CD14-positive monocyte (primary cell): ENCODE measurements at regions not wholly inside any gene's neighbourhood (a gene's known extent, or its start where the extent isn't known, plus 50 kb on each side); places are given as distances from the start of the nearest gene placed in this dataset.

Source experiments
- DNase-seq, 3 donors: peaks; one replicate each; pipeline ENCODE4 v3.0.0-alpha.2; 2011 to 2022
- H2AFZ ChIP-seq: 2 replicates; pipeline ENCODE4 v1.6.0; 2012; ENCODE audit warnings: mild to moderate bottlenecking, low read depth, low read length, inconsistent platforms; ENCODE audit not compliant: insufficient read depth, poor library complexity, severe bottlenecking
- H3K27ac ChIP-seq, 2 donors: 1 replicate in 1 of 2; 2 replicates in 1 of 2; pipeline ENCODE4 v1.5.1; 2012 to 2013; ENCODE audit warnings: low read length in 2 of 2, control low read depth in 1 of 2, inconsistent platforms in 1 of 2, low read depth in 1 of 2, mild to moderate bottlenecking in 1 of 2
- H3K27me3 ChIP-seq, 2 donors: one replicate each; pipeline versions ENCODE4 v1.6.0 to v1.6.1; 2011 to 2013; ENCODE audit warnings: low read length in 2 of 2; ENCODE audit not compliant: control insufficient read depth in 2 of 2, insufficient read depth in 2 of 2
- H3K36me3 ChIP-seq, 2 donors: replicated peaks in 1 of 2; 1 replicate in 1 of 2; 2 replicates in 1 of 2; pipeline versions ENCODE4 v1.5.1 to v1.6.1; 2012 to 2013; ENCODE audit warnings: low read length in 2 of 2, control low read depth in 1 of 2, inconsistent platforms in 1 of 2, mild to moderate bottlenecking in 1 of 2; ENCODE audit not compliant: insufficient read depth in 2 of 2, control insufficient read depth in 1 of 2
- H3K4me1 ChIP-seq, 2 donors: 1 replicate in 1 of 2; 2 replicates in 1 of 2; pipeline versions ENCODE4 v1.5.1 to v1.6.1; 2012 to 2013; ENCODE audit warnings: low read length in 2 of 2, control low read depth in 1 of 2, inconsistent platforms in 1 of 2, mild to moderate bottlenecking in 1 of 2, moderate library complexity in 1 of 2; ENCODE audit not compliant: insufficient read depth in 2 of 2, control insufficient read depth in 1 of 2
- H3K4me2 ChIP-seq: replicated peaks from 2 replicates; pipeline ENCODE3; 2012; ENCODE audit warnings: low read length, moderate library complexity, mild to moderate bottlenecking; ENCODE audit not compliant: poor library complexity, severe bottlenecking; ENCODE audit errors: extremely low read depth
- H3K4me3 ChIP-seq, 3 experiments: fragments of 200-600 bp in 1 of 3; sonication (generic) in 1 of 3; replicated peaks in 1 of 3; 1 replicate in 2 of 3; 2 replicates in 1 of 3; pipeline ENCODE4 v1.5.1; 2011 to 2013; ENCODE audit warnings: low read length in 3 of 3, mild to moderate bottlenecking in 3 of 3, control low read depth in 2 of 3, low read depth in 2 of 3, inconsistent platforms in 1 of 3, moderate library complexity in 1 of 3
- H3K79me2 ChIP-seq: 2 replicates; pipeline ENCODE4 v1.6.0; 2012; ENCODE audit warnings: mild to moderate bottlenecking, control low read depth, inconsistent platforms, low read length, moderate library complexity; ENCODE audit not compliant: insufficient read depth
- H3K9ac ChIP-seq: 2 replicates; pipeline ENCODE4 v1.6.0; 2017; ENCODE audit warnings: low read length, mild to moderate bottlenecking; ENCODE audit not compliant: insufficient read depth, poor library complexity, severe bottlenecking
- H3K9me3 ChIP-seq, 2 donors: replicated peaks in 1 of 2; 1 replicate in 1 of 2; 2 replicates in 1 of 2; pipeline versions ENCODE4 v1.5.1 to v1.6.1; 2012 to 2013; ENCODE audit warnings: low read length in 2 of 2, control low read depth in 1 of 2; ENCODE audit not compliant: control insufficient read depth in 1 of 2, insufficient read depth in 1 of 2
- H4K20me1 ChIP-seq: 2 replicates; pipeline ENCODE4 v1.6.0; 2012; ENCODE audit warnings: mild to moderate bottlenecking, low read length, control low read depth, moderate library complexity; ENCODE audit not compliant: insufficient read depth
- H3K27ac Mint-ChIP-seq, 7 donors: one replicate each; pipeline ENCODE4 v1.8.0; 2020; ENCODE audit warnings: mild to moderate bottlenecking in 7 of 7, mixed read lengths in 7 of 7, moderate library complexity in 6 of 7, inconsistent platforms in 2 of 7
- H3K27me3 Mint-ChIP-seq, 3 donors: one replicate each; pipeline ENCODE4 v1.8.0; 2021 to 2022; ENCODE audit warnings: low read depth in 3 of 3, mild to moderate bottlenecking in 3 of 3, mixed read lengths in 3 of 3, moderate library complexity in 3 of 3, inconsistent platforms in 1 of 3
- H3K36me3 Mint-ChIP-seq, 2 donors: one replicate each; pipeline ENCODE4 v1.8.0; 2020; ENCODE audit warnings: mixed read lengths in 2 of 2, inconsistent platforms in 1 of 2, mild to moderate bottlenecking in 1 of 2
- H3K4me1 Mint-ChIP-seq: one replicate; pipeline ENCODE4 v1.8.0; 2020; ENCODE audit warnings: mild to moderate bottlenecking, mixed read lengths
- H3K4me3 Mint-ChIP-seq, 2 donors: one replicate each; pipeline ENCODE4 v1.8.0; 2020; ENCODE audit warnings: mild to moderate bottlenecking in 2 of 2, mixed read lengths in 2 of 2, moderate library complexity in 1 of 2
- H3K9me3 Mint-ChIP-seq, 7 donors: one replicate each; pipeline ENCODE4 v1.8.0; 2020 to 2022; ENCODE audit warnings: mixed read lengths in 7 of 7, mild to moderate bottlenecking in 6 of 7, moderate library complexity in 6 of 7, inconsistent platforms in 2 of 7
- CTCF ChIP-seq: fragments of 200-600 bp; IDR thresholded peaks from one replicate; pipeline ENCODE4 v1.8.0; 2022; ENCODE audit warnings: antibody characterized with exemption, mild to moderate bottlenecking
- WGBS: methylation state at CpG from one replicate; pipeline ENCODE4 v1.1.5; 2013; ENCODE audit warnings: missing lambda C conversion rate; ENCODE audit not compliant: insufficient coverage; 5-methylcytosine and 5-hydroxymethylcytosine counted together
- intact Hi-C, 2 donors: fragments of 100-400 bp; cut with micrococcal nuclease; formaldehyde crosslinking; loops; one replicate each; pipeline versions ENCODE4 v1.15.0 to v1.15.1; 2023

- WGBS, result 94% methylated on average over 6 of the region's 11 CpGs
- no peak overlapping the region for H2AFZ ChIP-seq
Measured at GRCh38 chr10:3323865-3324498, 151.4 kb upstream of the PITRM1 start.

GRCh38 chr10:3321123-3321522 is 148.5 kb upstream of the PITRM1 start:
- 98% methylated on average over 8 of the region's 9 CpGs for whole genome bisulfite sequencing

More at GRCh38 chr10:3323865-3324498, 151.4 kb upstream of the PITRM1 start:
- H3K4me1 ChIP-seq, result no peaks in the 10 kb centered on the region
- no peak overlapping the region for H3K4me2 ChIP-seq
- H3K27ac ChIP-seq, result no peak overlapping the region
- peaks cover 0 to 2% (median 0%) of the 10 kb centered on the region in 3 donors for H3K27me3 Mint-ChIP-seq
- H4K20me1 ChIP-seq, result no peaks in the 10 kb centered on the region
- no peaks in the 10 kb centered on the region for H3K36me3 ChIP-seq
- H3K79me2 ChIP-seq, result no peaks in the 10 kb centered on the region
- no peak for DNase-seq
- H3K36me3 Mint-ChIP-seq, result no peaks in the 10 kb centered on the region
- no peak overlapping the region for H3K4me3 Mint-ChIP-seq
- intact Hi-C loops, result no loop called here
- no peaks in the 10 kb centered on the region for H3K27me3 ChIP-seq
- no peak overlapping the region for H3K9ac ChIP-seq
- peaks cover 0 to 13% of the 10 kb centered on the region in 2 donors for H3K9me3 ChIP-seq
- H3K27ac Mint-ChIP-seq, result no peak overlapping the region
- peaks cover 14 to 22% (median 14%) of the 10 kb centered on the region in 7 donors for H3K9me3 Mint-ChIP-seq
- H3K4me3 ChIP-seq, result no peak overlapping the region
- H3K4me1 Mint-ChIP-seq, result peaks cover 2% of the 10 kb centered on the region
- TF ChIP-seq CTCF, result no peak

More at GRCh38 chr10:3321123-3321522, 148.5 kb upstream of the PITRM1 start:
- H3K9me3 ChIP-seq, result peaks cover 0 to 18% of the 10 kb centered on the region in 2 donors
- Mint-ChIP-seq H3K36me3 (no peaks in the 10 kb centered on the region), H3K4me1 (no peaks in the 10 kb centered on the region), H3K9me3 (peaks cover 16 to 23% (median 19%) of the 10 kb centered on the region in 7 donors), H3K4me3 (no peak overlapping the region), H3K27me3 (peaks cover 2 to 3% (median 2%) of the 10 kb centered on the region in 3 donors), H3K27ac (no peak overlapping the region)
- no peak overlapping the region for H3K27ac ChIP-seq
- H3K79me2 ChIP-seq, result no peaks in the 10 kb centered on the region
- intact Hi-C loops, result no loop called here
- no peaks in the 10 kb centered on the region for H4K20me1 ChIP-seq
- no peak for TF ChIP-seq CTCF
- no peaks in the 10 kb centered on the region for H3K4me1 ChIP-seq
- no peaks in the 10 kb centered on the region for H3K36me3 ChIP-seq
- no peaks in the 10 kb centered on the region for H3K27me3 ChIP-seq
- no peak overlapping the region for H3K4me3 ChIP-seq
- no peak for DNase-seq
- no peak overlapping the region for H3K4me2 ChIP-seq
- H3K9ac ChIP-seq, result no peak overlapping the region
- H2AFZ ChIP-seq, result no peak overlapping the region
